Ovary (tissue), 7 donors: ENCODE measurements at regions not wholly inside any gene's neighbourhood (a gene's known extent, or its start where the extent isn't known, plus 50 kb on each side); places are given as distances from the start of the nearest gene placed in this dataset.

Experiments
- DNase-seq, 5 donors: peaks; one replicate each; pipeline ENCODE4 v3.0.0-alpha.2; 2019 to 2020
- H3K27ac ChIP-seq, 2 donors: fragments of 200-600 bp; one replicate each; pipeline versions ENCODE4 v1.5.1 to v1.8.0; 2019 to 2022
- H3K27me3 ChIP-seq: fragments of 200-600 bp; one replicate; pipeline ENCODE4 v1.8.0; 2022
- H3K36me3 ChIP-seq: fragments of 200-600 bp; sonication (generic); one replicate; pipeline ENCODE4 v1.5.1; 2019
- H3K4me1 ChIP-seq: one replicate; pipeline ENCODE4 v1.8.1; 2013; ENCODE audit warnings: mild to moderate bottlenecking, moderate library complexity; ENCODE audit not compliant: insufficient read depth
- H3K4me3 ChIP-seq: fragments of 200-600 bp; sonication (generic); one replicate; pipeline ENCODE4 v1.5.1; 2017
- H3K9me3 ChIP-seq, 2 donors: fragments of 200-600 bp in 1 of 2; sonication (generic) in 1 of 2; one replicate each; pipeline versions ENCODE4 v1.5.1 to v1.8.1; 2013 to 2019; ENCODE audit warnings: mild to moderate bottlenecking in 1 of 2, moderate library complexity in 1 of 2
- CTCF ChIP-seq, 3 donors: fragments of 450-650 bp in 2 of 3; fragments of 200-600 bp in 1 of 3; IDR thresholded peaks; one replicate each; pipeline versions ENCODE4 v1.5.1 to v1.8.0; 2016 to 2022; ENCODE audit warnings: antibody characterized with exemption in 3 of 3, mild to moderate bottlenecking in 1 of 3
- EP300 ChIP-seq: sonication (generic); formaldehyde crosslinking; IDR thresholded peaks from one replicate; pipeline ENCODE4 v1.6.1; 2017; ENCODE audit warnings: antibody characterized with exemption
- POLR2A ChIP-seq: fragments of 450-650 bp; IDR thresholded peaks from one replicate; pipeline ENCODE4 v1.6.1; 2017; ENCODE audit warnings: antibody characterized with exemption, mild to moderate bottlenecking, moderate library complexity
- WGBS, 3 donors: extraction: QIAGEN DNeasy Blood & Tissue Kit in 1 of 3; methylation state at CpG; one replicate each; pipeline versions ENCODE4 v1.1.5 to v1.1.7; 2013 to 2017; 5-methylcytosine and 5-hydroxymethylcytosine counted together
- intact Hi-C, 4 donors: fragments of 100-400 bp; cut with DNase I; formaldehyde crosslinking; loops; one replicate each; pipeline versions ENCODE4 v1.11.0 to v1.15.1; 2022 to 2023
- donor health status: DM: no; HTN: no; CAD: no; lungs with moderate emphysema.
- donor health status: DM: no; HTN: no; CAD: no.
- donor health status: Bipolar disorder and iron deficiency.
- donor health status: DM: no; HTN: no; CAD: no.
- donor health status: DM: yes; HTN: yes; CAD: no.

- H3K9me3 ChIP-seq: no peaks in the 10 kb centered on the region
- 76 to 91% (median 86%) methylated on average over 5 of the region's 5 CpGs for WGBS, 3 donors
- H3K27ac ChIP-seq: no peak overlapping the region
- no peak overlapping the region for H3K4me3 ChIP-seq
- no peak for DNase-seq
- no peaks in the 10 kb centered on the region for H3K27me3 ChIP-seq
- TF ChIP-seq POLR2A (no peak), EP300 (no peak), CTCF (IDR thresholded peaks at IDR 0.05) (no peak)
- peaks cover 2% of the 10 kb centered on the region for H3K4me1 ChIP-seq
- no peaks in the 10 kb centered on the region for H3K36me3 ChIP-seq
- intact Hi-C loops: no loop called here
Observed at GRCh38 chr4:14865031-14865366, 137.3 kb upstream of the CPEB2 start.

GRCh38 chr4:14865804-14866203 lies 136.5 kb upstream of the CPEB2 start:
- DNase-seq: no peak
- TF ChIP-seq POLR2A (no peak), CTCF (IDR thresholded peaks at IDR 0.05) (no peak), EP300 (no peak)
- Histone ChIP-seq H3K27ac (no peak overlapping the region), H3K9me3 (no peaks in the 10 kb centered on the region), H3K4me1 (peaks cover 2% of the 10 kb centered on the region), H3K4me3 (no peak overlapping the region), H3K27me3 (no peaks in the 10 kb centered on the region), H3K36me3 (no peaks in the 10 kb centered on the region)
- intact Hi-C loops: no loop called here

- Histone ChIP-seq H3K9me3 (no peaks in the 10 kb centered on the region), H3K27me3 (no peaks in the 10 kb centered on the region), H3K4me3 (no peak overlapping the region), H3K27ac (no peak overlapping the region), H3K4me1 (peaks cover 2% of the 10 kb centered on the region), H3K36me3 (no peaks in the 10 kb centered on the region)
- intact Hi-C loops: no loop called here
- WGBS, 3 donors: 32 to 43% (median 33%) methylated on average over 7 of the region's 7 CpGs
- TF ChIP-seq EP300 (no peak), CTCF (IDR thresholded peaks at IDR 0.05) (no peak), POLR2A (no peak)
- no peak for DNase-seq
Observed at GRCh38 chr4:14867847-14868246, 134.4 kb upstream of the CPEB2 start.

- intact Hi-C loops: no loop called here
Observed at GRCh38 chr4:14868426-14869395, 133.6 kb upstream of the CPEB2 start.

More at GRCh38 chr4:14868426-14869395, 133.6 kb upstream of the CPEB2 start:
- 83 to 92% (median 90%) methylated on average over 4 of the region's 4 CpGs for WGBS, 3 donors
- no peak overlapping the region for H3K4me3 ChIP-seq
- no peaks in the 10 kb centered on the region for H3K9me3 ChIP-seq
- TF ChIP-seq CTCF (IDR thresholded peaks at IDR 0.05) (no peak), EP300 (no peak)
- H3K36me3 ChIP-seq: no peaks in the 10 kb centered on the region
- H3K27ac ChIP-seq: no peak overlapping the region
- no peaks in the 10 kb centered on the region for H3K27me3 ChIP-seq
- H3K4me1 ChIP-seq: no peaks in the 10 kb centered on the region
- no peak for DNase-seq
